GM12878 (cell line): ENCODE measurements at regions not wholly inside any gene's neighbourhood (a gene's known extent, or its start where the extent isn't known, plus 50 kb on each side); places are given as distances from the start of the nearest gene placed in this dataset.

ENCODE experiments used
- BCL3 ChIP-seq: IDR thresholded peaks from 2 replicates; pipeline ENCODE4 v1.6.1; 2011; ENCODE audit warnings: borderline replicate concordance, low read depth, mild to moderate bottlenecking, moderate library complexity, low read length; ENCODE audit not compliant: insufficient read depth, poor library complexity, severe bottlenecking
- CTCF ChIP-seq, 3 experiments: IDR thresholded peaks in 2 of 3; conservative IDR thresholded peaks in 1 of 3; 2 replicates each; pipeline ENCODE4 v1.5.1; 2011; ENCODE audit warnings: low read depth in 3 of 3, low read length in 3 of 3, mild to moderate bottlenecking in 3 of 3, control low read depth in 2 of 3, moderate library complexity in 2 of 3, inconsistent platforms in 1 of 3, mixed read lengths in 1 of 3; ENCODE audit not compliant: control insufficient read depth in 2 of 3, insufficient read depth in 1 of 3; ENCODE audit errors: extremely low read depth in 1 of 3
- NRF1 ChIP-seq: conservative IDR thresholded peaks from 2 replicates; pipeline ENCODE4 v1.6.1; 2011; ENCODE audit warnings: mild to moderate bottlenecking, low read depth, low read length, improper control_type of control experiment
- POLR2AphosphoS5 ChIP-seq: IDR thresholded peaks from 2 replicates; pipeline ENCODE4 v1.6.1; 2011; ENCODE audit warnings: mild to moderate bottlenecking, low read length, inconsistent platforms
- SUZ12 ChIP-seq: fragments of 200-600 bp; sonication (generic); IDR thresholded peaks from one replicate; pipeline ENCODE4 v1.6.1; 2018; ENCODE audit warnings: antibody characterized with exemption, mild to moderate bottlenecking; ENCODE audit not compliant: unreplicated experiment
- TF ChIP-seq, protein P1 (sequence below): fragments of 450-650 bp; IDR thresholded peaks from 2 replicates; pipeline ENCODE4 v1.6.1; 2018; ENCODE audit warnings: mild to moderate bottlenecking, low read depth, moderate library complexity; ENCODE audit not compliant: partially characterized antibody

- no peak for TF ChIP-seq CTCF (IDR thresholded peaks at IDR 0.05 in 2 of 3, conservative IDR thresholded peaks at IDR 0.05 in 1 of 3; ENCODE audit: control insufficient read depth in 2 of 3, extremely low read depth in 1 of 3, insufficient read depth in 1 of 3, low read depth in 3 of 3, low read length in 3 of 3)
- TF ChIP-seq POLR2AphosphoS5, result no peak
- TF ChIP-seq, protein P1, sequence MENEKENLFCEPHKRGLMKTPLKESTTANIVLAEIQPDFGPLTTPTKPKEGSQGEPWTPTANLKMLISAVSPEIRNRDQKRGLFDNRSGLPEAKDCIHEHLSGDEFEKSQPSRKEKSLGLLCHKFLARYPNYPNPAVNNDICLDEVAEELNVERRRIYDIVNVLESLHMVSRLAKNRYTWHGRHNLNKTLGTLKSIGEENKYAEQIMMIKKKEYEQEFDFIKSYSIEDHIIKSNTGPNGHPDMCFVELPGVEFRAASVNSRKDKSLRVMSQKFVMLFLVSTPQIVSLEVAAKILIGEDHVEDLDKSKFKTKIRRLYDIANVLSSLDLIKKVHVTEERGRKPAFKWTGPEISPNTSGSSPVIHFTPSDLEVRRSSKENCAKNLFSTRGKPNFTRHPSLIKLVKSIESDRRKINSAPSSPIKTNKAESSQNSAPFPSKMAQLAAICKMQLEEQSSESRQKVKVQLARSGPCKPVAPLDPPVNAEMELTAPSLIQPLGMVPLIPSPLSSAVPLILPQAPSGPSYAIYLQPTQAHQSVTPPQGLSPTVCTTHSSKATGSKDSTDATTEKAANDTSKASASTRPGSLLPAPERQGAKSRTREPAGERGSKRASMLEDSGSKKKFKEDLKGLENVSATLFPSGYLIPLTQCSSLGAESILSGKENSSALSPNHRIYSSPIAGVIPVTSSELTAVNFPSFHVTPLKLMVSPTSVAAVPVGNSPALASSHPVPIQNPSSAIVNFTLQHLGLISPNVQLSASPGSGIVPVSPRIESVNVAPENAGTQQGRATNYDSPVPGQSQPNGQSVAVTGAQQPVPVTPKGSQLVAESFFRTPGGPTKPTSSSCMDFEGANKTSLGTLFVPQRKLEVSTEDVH, result no peak
- TF ChIP-seq SUZ12, result no peak
- TF ChIP-seq BCL3, result no peak
- TF ChIP-seq NRF1, result no peak
These were observed 143.6 kb upstream of the KCNG1 start for GRCh38 chr20:51166489-51166888.
